ENCODE measurements at regions not wholly inside any gene's neighbourhood (a gene's known extent, or its start where the extent isn't known, plus 50 kb on each side); places are given as distances from the start of the nearest gene placed in this dataset.
"Not testable (repeated sequence)": the region's sequence is repeated elsewhere in the genome, so short reads cannot be mapped to it uniquely, and the experiment has no call there.

- DNase-seq (ENCODE audit: low spot score), result no peak
Measured at GRCh38 chr5:167415779-167416746, 875.4 kb upstream of the WWC1 start.

GRCh38 chr5:167417662-167418061 is 873.8 kb upstream of the WWC1 start:
- DNase-seq (ENCODE audit: low spot score), result no peak

GRCh38 chr5:167425161-167425560 is 866.3 kb upstream of the WWC1 start:
- DNase-seq (ENCODE audit: low spot score), result no peak

- no peak for DNase-seq (ENCODE audit: low spot score)
Measured at GRCh38 chr5:167426501-167426900, 864.9 kb upstream of the WWC1 start.

GRCh38 chr5:167427641-167428040 is 863.8 kb upstream of the WWC1 start:
- not testable (repeated sequence) for DNase-seq (ENCODE audit: low spot score)

GRCh38 chr5:167440846-167441245 is 850.6 kb upstream of the WWC1 start:
- DNase-seq (ENCODE audit: low spot score), result no peak

- DNase-seq (ENCODE audit: low spot score), result no peak
Measured at GRCh38 chr5:167442922-167443321, 848.5 kb upstream of the WWC1 start.

- DNase-seq (ENCODE audit: low spot score), result no peak
Measured at GRCh38 chr5:167447466-167448375, 843.7 kb upstream of the WWC1 start.

- DNase-seq (ENCODE audit: low spot score), result no peak
Measured at GRCh38 chr5:167448376-167448775, 843.1 kb upstream of the WWC1 start.

GRCh38 chr5:167451076-167451475 is 840.4 kb upstream of the WWC1 start:
- no peak for DNase-seq (ENCODE audit: low spot score)

- DNase-seq (ENCODE audit: low spot score), result no peak
Measured at GRCh38 chr5:167452136-167452535, 839.3 kb upstream of the WWC1 start.

- DNase-seq (ENCODE audit: low spot score), result no peak
Measured at GRCh38 chr5:167453246-167454030, 838.0 kb upstream of the WWC1 start.

GRCh38 chr5:167458412-167458811 is 833.0 kb upstream of the WWC1 start:
- DNase-seq (ENCODE audit: low spot score), result no peak

- DNase-seq (ENCODE audit: low spot score), result no peak
Measured at GRCh38 chr5:167460449-167461020, 830.9 kb upstream of the WWC1 start.

- no peak for DNase-seq (ENCODE audit: low spot score)
Measured at GRCh38 chr5:167463939-167464338, 827.5 kb upstream of the WWC1 start.

- DNase-seq (ENCODE audit: low spot score), result no peak
Measured at GRCh38 chr5:167466992-167467391, 824.5 kb upstream of the WWC1 start.

- DNase-seq (ENCODE audit: low spot score), result no peak
Measured at GRCh38 chr5:167472566-167473108, 818.8 kb upstream of the WWC1 start.

- no peak for DNase-seq (ENCODE audit: low spot score)
Measured at GRCh38 chr5:167478188-167478587, 813.3 kb upstream of the WWC1 start.

- DNase-seq (ENCODE audit: low spot score), result no peak
Measured at GRCh38 chr5:167479779-167480178, 811.7 kb upstream of the WWC1 start.

- no peak for DNase-seq (ENCODE audit: low spot score)
Measured at GRCh38 chr5:167481345-167481744, 810.1 kb upstream of the WWC1 start.

GRCh38 chr5:167482555-167482954 is 808.9 kb upstream of the WWC1 start:
- DNase-seq (ENCODE audit: low spot score), result no peak

Measured in NAMALWA (cell line).